NB4 (cell line): ENCODE measurements at regions not wholly inside any gene's neighbourhood (a gene's known extent, or its start where the extent isn't known, plus 50 kb on each side); places are given as distances from the start of the nearest gene placed in this dataset.

Experiments used
- MYC ChIP-seq: IDR thresholded peaks from 2 replicates; pipeline ENCODE4 v1.6.1; 2011; ENCODE audit warnings: low read depth, low read length
- POLR2A ChIP-seq: IDR thresholded peaks from 2 replicates; pipeline ENCODE4 v1.6.1; 2011; ENCODE audit warnings: mild to moderate bottlenecking; ENCODE audit not compliant: insufficient read length; ENCODE audit errors: extremely low read depth
- TF ChIP-seq, protein P1 (sequence below): IDR thresholded peaks from one replicate; pipeline ENCODE4 v1.5.1; 2012; ENCODE audit warnings: low read depth, low read length
- TF ChIP-seq, protein P2 (sequence below): IDR thresholded peaks from 2 replicates; pipeline ENCODE4 v1.6.1; 2011; ENCODE audit warnings: low read depth, low read length

GRCh38 chr5:3004361-3005080, 253.0 kb upstream of the IRX2 start:
- TF ChIP-seq POLR2A (no peak), MYC (no peak)
- TF ChIP-seq, protein P1, sequence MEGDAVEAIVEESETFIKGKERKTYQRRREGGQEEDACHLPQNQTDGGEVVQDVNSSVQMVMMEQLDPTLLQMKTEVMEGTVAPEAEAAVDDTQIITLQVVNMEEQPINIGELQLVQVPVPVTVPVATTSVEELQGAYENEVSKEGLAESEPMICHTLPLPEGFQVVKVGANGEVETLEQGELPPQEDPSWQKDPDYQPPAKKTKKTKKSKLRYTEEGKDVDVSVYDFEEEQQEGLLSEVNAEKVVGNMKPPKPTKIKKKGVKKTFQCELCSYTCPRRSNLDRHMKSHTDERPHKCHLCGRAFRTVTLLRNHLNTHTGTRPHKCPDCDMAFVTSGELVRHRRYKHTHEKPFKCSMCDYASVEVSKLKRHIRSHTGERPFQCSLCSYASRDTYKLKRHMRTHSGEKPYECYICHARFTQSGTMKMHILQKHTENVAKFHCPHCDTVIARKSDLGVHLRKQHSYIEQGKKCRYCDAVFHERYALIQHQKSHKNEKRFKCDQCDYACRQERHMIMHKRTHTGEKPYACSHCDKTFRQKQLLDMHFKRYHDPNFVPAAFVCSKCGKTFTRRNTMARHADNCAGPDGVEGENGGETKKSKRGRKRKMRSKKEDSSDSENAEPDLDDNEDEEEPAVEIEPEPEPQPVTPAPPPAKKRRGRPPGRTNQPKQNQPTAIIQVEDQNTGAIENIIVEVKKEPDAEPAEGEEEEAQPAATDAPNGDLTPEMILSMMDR, result no peak
- TF ChIP-seq, protein P2, sequence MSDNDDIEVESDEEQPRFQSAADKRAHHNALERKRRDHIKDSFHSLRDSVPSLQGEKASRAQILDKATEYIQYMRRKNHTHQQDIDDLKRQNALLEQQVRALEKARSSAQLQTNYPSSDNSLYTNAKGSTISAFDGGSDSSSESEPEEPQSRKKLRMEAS, result no peak
